GDM1 (cell line): ENCODE measurements at regions not wholly inside any gene's neighbourhood (a gene's known extent, or its start where the extent isn't known, plus 50 kb on each side); places are given as distances from the start of the nearest gene placed in this dataset.

ENCODE experiments used
- DNase-seq: peaks from one replicate; lab custom pipeline; 2025; lab: John Stamatoyannopoulos, UW

DNA sequence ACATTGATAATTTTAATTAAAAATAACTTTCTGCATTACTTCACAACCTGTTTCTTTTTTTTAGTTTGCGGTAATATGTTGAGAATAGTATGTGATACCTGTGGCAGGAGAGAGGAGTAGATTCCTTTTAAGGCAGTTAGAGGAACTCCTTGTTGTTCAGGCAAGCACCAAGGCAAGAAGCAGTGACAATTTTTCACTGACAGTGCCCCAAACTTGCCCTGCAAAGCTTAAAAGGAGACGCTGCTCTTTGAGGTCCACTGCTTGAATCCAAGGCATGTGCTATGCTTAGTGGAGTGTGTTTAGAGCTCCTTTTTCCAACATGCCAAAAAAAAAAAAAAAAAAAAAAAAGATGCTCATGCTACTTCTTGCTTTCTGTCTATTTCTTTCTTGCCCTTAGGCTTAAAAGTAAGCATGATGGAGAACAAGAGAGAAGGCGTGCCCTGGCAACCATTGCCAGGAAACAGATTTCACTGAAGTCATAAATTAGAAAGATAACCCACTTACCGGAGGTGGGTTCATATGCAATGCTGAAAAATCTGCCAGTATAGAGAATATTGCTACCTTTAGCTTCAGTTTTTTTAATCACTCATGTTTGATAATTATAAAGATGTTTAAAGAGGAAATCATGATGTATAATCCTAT lies 58.3 kb upstream of the DYRK2 start:
- no peak for DNase-seq

DNA sequence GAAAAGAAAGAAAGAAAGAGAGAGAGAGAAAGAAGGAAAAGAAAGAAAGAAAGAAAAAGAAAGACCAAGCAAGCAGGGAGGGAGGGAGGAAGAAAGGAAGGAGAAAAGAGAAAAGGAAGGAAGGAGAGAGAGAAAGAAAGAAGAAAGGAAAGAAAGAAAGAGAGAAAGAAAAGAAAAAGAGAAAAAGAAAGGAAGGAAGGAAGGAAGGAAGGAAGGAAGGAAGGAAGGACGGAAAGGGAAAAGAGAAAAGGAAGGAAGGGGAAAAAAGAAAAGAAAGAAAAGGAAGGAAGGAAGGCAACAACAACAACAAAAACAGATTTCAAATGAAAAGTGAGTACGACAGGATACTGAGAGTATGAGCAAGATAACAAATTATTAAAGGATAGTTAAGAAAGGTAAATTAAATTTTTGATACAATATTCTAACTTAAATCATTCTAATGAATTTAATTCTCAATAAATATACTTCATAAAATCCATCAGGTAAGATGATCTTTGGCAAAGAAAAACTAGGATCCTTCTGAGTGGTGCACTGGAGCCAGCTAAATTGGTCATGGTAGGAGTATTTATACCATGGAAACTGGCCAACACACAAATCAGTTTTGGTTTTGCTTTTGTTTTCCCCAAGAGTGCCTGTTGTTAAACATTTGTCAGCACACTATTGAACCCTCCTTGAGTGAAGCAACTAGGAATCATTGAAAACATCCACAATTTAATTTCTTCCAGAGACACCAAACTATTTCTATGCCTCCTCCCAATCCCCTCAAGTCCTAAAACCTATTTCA lies 56.1 kb upstream of the DYRK2 start:
- no peak for DNase-seq

DNA sequence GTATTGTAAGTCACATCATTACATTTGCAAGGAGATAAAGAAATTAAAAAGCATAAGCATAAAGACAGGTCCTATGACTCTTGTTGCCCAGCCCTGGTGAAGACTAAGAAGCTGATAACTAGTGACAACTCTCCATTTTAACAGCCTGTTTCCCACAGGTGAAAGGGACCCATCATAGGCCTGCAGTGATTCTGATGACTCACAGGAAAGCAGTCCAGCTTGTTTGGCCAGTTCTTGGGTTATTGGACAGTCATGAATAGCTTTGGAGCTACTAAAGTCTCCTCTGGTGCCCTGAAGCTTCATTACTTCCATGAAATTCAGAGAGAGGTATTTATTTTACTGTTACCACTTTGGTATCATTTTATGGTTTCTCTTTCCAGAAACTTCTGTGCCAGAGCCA lies 55.5 kb upstream of the DYRK2 start:
- no peak for DNase-seq

DNA sequence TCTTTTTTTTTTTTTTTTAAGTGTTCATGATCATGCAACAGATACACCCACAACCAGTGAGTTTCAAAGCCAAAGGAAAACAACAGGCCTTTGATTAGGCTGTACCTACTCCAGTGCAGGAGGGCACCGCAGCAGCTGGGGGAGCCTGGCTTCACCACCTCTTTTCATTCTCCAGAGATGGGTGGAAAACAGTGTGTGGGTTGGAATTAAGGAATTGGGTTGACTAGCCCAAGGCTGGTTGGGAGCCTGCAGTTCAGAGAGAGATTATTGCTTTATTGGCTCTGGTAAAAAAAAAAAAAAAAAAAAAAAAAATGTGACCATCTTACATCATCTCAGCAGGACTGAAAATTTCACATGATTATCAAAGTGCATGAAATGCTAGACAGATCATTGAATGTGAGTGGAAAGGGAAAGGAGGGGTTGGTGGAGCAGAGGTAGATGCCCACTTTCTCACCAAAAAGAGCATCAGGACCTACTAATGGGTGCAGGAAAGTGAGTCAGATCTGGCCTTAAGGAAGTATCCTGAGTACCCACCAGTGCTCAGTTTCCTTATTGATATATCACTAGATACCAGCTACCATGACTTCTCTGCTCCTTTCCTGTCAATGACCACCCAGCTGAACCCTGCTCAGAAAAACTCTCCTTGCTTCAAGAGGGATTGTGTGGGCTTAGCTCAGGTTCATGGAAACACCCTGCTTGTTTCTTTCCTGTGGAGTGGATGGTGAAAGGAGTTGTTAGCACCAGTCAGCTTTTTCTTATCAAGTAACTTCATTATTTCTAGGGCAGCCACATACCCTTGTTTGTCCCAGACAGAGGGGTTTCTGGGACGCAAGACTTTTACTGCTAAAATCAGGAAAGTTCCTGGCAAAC lies 54.8 kb upstream of the DYRK2 start:
- no peak for DNase-seq

DNA sequence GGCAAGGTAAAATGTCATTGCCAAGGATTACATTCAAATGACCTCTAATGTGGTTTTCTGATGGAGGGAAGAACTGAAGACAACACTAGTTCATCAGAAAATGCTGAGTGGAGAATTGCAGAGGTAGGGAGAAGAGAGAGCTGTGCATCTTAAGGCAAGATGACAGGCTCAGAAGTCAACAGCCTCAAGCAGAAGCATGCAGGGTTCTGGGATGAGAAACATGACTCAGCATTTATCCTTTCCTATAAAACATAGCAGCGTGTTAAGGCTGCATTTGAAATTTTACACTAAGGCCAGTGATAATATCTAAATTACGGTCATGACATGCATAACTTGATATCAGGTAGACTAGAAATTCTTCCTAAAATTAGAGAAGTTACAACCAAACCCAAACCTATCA lies 53.7 kb upstream of the DYRK2 start:
- no peak for DNase-seq

DNA sequence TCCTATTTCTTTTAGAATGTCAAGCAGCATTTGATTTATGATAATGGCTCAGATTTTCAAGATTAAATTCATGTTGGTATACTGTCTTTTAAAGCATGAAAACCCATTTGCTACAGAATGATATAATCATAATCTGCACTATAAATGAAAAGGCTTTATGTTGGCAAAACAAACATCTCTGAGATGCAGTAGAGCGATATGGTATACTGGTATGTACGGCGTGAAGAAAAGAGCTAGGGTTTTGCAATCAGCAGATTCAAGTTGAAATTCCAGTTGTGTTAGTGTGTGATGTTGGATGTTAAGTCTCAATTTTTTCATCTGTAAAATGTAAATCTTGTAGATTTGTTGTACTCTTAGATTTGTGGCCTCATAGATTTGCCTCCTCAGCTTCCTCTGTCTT lies 53.2 kb upstream of the DYRK2 start:
- DNase-seq = no peak

DNA sequence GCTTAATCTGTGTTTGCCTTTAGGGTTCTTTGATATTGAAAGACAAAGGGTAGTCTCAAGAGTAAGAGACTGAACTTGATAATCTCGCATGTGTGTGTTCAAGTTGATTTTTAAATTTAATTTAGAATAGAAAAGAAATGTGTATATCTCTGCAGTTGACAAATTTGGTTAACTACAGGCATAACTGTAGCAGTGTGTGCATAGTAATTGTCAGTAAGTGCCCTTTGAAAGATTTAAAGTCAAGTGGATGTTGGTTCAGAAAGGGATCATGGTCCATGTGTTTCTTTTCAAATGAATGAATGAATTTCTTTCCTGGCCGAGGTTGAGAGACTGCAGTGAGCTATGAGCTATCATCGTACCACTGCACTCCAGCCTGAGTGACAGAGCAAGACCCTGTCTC lies 49.9 kb upstream of the DYRK2 start:
- DNase-seq = no peak
